ENCODE measurements at regions not wholly inside any gene's neighbourhood (a gene's known extent, or its start where the extent isn't known, plus 50 kb on each side); places are given as distances from the start of the nearest gene placed in this dataset.

DNA sequence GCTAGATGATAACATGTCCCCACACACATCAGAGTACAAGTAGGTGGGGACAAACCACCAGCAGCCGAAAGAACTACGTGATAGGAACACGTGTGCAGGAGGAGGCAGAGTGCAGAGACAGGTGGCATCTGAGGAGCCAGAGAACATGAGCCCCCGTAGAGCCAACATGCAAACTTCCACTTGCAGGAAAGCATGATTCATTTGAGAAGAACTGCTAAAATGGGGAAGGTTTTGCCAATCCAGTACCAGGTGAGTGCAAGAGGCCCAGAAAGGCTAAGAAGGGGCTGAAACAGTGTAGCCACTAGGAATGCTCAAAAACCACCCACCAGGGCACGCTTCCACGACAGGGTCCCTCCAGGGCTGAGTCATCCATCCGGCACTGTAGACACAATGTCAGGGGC is 149.8 kb upstream of the TENM3 start:
- DNase-seq (ENCODE audit: low read depth, low spot score), result peak; percentile 36
- no peak overlapping the region for H3K4me3 ChIP-seq (ENCODE audit: low read depth, low read length)
- in situ Hi-C loops (cut with HindIII; ENCODE audit: low sequenced_read_pairs), result no loop called here
- TF ChIP-seq, protein P1, sequence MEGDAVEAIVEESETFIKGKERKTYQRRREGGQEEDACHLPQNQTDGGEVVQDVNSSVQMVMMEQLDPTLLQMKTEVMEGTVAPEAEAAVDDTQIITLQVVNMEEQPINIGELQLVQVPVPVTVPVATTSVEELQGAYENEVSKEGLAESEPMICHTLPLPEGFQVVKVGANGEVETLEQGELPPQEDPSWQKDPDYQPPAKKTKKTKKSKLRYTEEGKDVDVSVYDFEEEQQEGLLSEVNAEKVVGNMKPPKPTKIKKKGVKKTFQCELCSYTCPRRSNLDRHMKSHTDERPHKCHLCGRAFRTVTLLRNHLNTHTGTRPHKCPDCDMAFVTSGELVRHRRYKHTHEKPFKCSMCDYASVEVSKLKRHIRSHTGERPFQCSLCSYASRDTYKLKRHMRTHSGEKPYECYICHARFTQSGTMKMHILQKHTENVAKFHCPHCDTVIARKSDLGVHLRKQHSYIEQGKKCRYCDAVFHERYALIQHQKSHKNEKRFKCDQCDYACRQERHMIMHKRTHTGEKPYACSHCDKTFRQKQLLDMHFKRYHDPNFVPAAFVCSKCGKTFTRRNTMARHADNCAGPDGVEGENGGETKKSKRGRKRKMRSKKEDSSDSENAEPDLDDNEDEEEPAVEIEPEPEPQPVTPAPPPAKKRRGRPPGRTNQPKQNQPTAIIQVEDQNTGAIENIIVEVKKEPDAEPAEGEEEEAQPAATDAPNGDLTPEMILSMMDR (IDR thresholded peaks at IDR 0.05; ENCODE audit: low read depth, low read length), result no peak

GRCh38 chr4:182093935-182094334 is 149.3 kb upstream of the TENM3 start:
- TF ChIP-seq, protein P1 (IDR thresholded peaks at IDR 0.05; ENCODE audit: low read depth, low read length), result peak; percentile 11
- in situ Hi-C loops (cut with HindIII; ENCODE audit: low sequenced_read_pairs), result no loop called here
- no peak overlapping the region for H3K4me3 ChIP-seq (ENCODE audit: low read depth, low read length)

GRCh38 chr4:182101618-182102017 is 141.6 kb upstream of the TENM3 start:
- no peak overlapping the region for H3K4me3 ChIP-seq (ENCODE audit: low read depth, low read length)
- TF ChIP-seq, protein P1 (IDR thresholded peaks at IDR 0.05; ENCODE audit: low read depth, low read length), result no peak
- no peak for DNase-seq (ENCODE audit: low read depth, low spot score)
- in situ Hi-C loops (cut with HindIII; ENCODE audit: low sequenced_read_pairs), result no loop called here

More at GRCh38 chr4:182093935-182094334, 149.3 kb upstream of the TENM3 start:
- no peak for DNase-seq (ENCODE audit: low read depth, low spot score)

- no peak for DNase-seq (ENCODE audit: low read depth, low spot score)
- TF ChIP-seq, protein P1 (IDR thresholded peaks at IDR 0.05; ENCODE audit: low read depth, low read length), result no peak
- no peak overlapping the region for H3K4me3 ChIP-seq (ENCODE audit: low read depth, low read length)
- in situ Hi-C loops (cut with HindIII; ENCODE audit: low sequenced_read_pairs), result no loop called here
Measured at GRCh38 chr4:182102576-182102975, 140.6 kb upstream of the TENM3 start.

DNA sequence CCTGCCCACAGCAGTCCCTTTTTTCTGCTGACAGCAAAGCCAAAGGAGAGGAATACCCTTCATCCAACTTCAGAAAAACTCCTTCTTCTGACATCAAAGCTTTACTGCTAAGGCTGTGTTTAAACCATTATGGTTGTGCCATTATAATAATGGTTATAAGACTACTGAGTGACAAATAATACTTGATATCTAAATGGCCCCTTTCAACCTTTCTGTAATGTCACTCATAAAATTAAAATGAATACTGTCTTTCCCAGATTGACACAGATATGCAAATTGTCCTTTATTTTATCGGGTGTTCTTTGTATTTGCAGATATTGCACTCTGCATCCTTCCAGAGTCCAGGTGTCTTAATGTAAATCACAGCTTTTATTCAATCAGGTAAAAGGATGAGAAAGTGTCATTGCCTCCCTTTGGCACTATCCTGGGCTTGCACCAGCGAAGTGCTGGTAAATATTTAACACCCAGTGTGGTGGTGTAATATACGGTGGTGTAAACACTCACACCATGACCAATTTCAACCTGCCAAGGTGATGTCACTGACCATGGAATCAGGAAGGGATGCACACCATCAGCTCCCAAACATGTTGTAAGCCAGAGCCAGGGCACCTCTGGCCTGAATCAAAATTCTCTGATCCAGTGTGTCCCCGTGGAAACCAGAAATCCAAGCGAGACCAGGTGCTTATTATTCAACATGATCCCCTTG is 139.4 kb upstream of the TENM3 start:
- H3K4me3 ChIP-seq (ENCODE audit: low read depth, low read length), result no peak overlapping the region
- TF ChIP-seq, protein P1 (IDR thresholded peaks at IDR 0.05; ENCODE audit: low read depth, low read length), result no peak
- DNase-seq (ENCODE audit: low read depth, low spot score), result no peak
- in situ Hi-C loops (cut with HindIII; ENCODE audit: low sequenced_read_pairs), result no loop called here

GRCh38 chr4:182105416-182105815 is 137.8 kb upstream of the TENM3 start:
- DNase-seq (ENCODE audit: low read depth, low spot score), result no peak
- H3K4me3 ChIP-seq (ENCODE audit: low read depth, low read length), result no peak overlapping the region
- TF ChIP-seq, protein P1 (IDR thresholded peaks at IDR 0.05; ENCODE audit: low read depth, low read length), result no peak
- in situ Hi-C loops (cut with HindIII; ENCODE audit: low sequenced_read_pairs), result no loop called here

Measured in astrocyte of the spinal cord (primary cell).